ENCODE measurements at regions not wholly inside any gene's neighbourhood (a gene's known extent, or its start where the extent isn't known, plus 50 kb on each side); places are given as distances from the start of the nearest gene placed in this dataset.
"Not testable (repeated sequence)": the region's sequence is repeated elsewhere in the genome, so short reads cannot be mapped to it uniquely, and the experiment has no call there.

- no peak for DNase-seq (ENCODE audit: low spot score)
These were observed 278.0 kb downstream of the ZBBX start for GRCh38 chr3:167102071-167102470.

DNA sequence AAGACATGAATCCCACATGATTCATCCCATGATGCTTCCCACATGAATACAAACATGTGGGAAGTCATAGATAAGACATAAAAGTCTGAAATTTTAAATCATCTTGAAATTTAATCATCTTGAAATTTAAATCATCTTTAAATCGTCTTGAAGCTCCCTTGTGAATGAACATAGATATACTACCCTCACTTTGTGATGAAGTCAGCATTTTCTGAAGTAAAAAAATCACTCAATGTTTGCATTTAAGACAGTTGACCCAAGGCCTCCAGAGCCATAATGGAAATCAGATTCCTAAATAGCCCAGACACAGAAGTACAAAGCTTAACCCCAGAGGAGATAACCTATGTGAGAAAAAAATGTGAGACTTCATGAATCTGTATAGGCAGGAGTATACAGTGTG is 279.4 kb downstream of the ZBBX start:
- no peak for DNase-seq (ENCODE audit: low spot score)

- DNase-seq (ENCODE audit: low spot score): no peak
These were observed 279.9 kb downstream of the ZBBX start for GRCh38 chr3:167100200-167100599.

- DNase-seq (ENCODE audit: low spot score): no peak
These were observed 284.1 kb downstream of the ZBBX start for GRCh38 chr3:167095976-167096375.

GRCh38 chr3:167094632-167095031 is 285.5 kb downstream of the ZBBX start:
- no peak for DNase-seq (ENCODE audit: low spot score)

- DNase-seq (ENCODE audit: low spot score): no peak
These were observed 288.9 kb downstream of the ZBBX start for GRCh38 chr3:167091226-167091625.

DNA sequence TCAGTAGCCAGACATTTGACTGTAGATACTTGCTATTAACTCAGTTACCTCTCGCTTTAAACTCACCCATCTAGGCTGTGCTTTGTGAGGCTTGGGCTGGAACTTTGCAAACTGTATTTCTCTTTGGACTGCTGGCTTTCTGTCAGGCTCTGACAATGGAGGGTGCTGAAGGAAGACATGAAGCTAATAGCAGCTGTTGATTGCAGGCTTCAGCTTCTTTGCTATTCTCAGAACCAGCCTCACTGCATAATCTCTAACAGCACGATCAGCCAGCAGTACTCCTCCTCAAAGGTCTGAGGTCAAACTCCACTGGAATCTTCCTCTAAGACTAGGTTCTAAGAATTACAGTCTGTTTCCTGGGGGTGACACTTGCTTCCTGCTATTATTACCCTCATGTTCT is 295.6 kb downstream of the ZBBX start:
- no peak for DNase-seq (ENCODE audit: low spot score)

- DNase-seq (ENCODE audit: low spot score): no peak
These were observed 302.0 kb downstream of the ZBBX start for GRCh38 chr3:167078070-167078622.

- no peak for DNase-seq (ENCODE audit: low spot score)
These were observed 312.3 kb downstream of the ZBBX start for GRCh38 chr3:167067787-167068161.

DNA sequence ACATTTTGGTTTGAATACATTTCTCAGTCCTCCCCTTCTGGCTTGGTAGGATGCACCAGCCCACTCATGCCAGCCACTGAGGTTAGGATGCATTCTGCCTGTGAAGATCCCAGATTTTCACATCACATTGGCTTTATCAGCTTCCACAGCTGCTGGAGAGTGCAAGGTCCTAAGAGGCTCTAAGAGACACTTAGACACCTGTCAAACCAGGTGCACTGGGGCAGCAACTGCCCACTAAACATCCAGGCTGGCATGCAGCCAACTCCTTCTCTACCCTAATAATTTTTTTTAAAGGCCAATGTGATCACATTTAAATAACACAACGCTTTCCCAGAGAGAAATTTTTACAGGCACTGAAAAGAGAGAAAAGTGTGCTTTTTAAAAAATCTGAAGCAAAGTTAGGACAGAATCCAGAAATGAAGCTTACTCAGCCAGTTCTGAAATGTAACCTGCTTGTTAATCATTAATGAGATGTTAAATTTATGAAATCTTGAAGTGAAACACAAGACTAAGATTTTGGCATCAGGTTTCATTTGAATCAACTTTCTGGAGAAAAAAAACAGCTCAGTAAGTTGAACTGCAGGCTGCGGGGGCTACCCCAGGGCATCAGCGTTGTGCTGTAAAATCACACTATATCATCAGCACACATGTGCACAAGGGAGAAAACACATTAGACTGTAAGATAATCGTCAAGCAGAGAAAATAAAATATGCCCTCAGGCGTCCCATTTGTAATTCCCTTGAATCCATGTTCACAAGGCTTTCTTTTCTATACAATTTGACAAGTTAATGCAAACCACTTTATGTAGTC is 312.9 kb downstream of the ZBBX start:
- DNase-seq (ENCODE audit: low spot score): no peak

- DNase-seq (ENCODE audit: low spot score): peak; percentile 51
These were observed 322.5 kb downstream of the ZBBX start for GRCh38 chr3:167057581-167057980.

- DNase-seq (ENCODE audit: low spot score): no peak
These were observed 325.2 kb downstream of the ZBBX start for GRCh38 chr3:167054926-167055325.

DNA sequence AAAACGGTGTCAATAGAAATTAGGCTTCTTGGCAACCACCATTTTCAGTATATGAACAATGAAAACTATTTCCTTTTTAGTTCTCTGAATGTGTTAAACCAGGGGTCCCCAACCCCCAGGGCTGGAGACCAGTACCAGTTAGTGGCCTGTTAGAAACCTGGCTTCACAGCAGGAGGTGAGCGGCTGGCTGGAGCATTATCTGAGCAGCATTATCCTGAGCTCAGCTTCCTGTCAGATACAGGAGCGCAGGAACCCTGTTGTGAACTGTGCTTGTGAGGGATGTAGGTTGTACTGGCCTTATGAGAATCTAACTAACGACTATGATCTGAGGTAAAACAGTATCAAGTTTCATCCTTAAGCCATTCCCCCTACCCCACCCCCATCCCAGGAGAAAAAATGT is 328.7 kb downstream of the ZBBX start:
- DNase-seq (ENCODE audit: low spot score): no peak

DNA sequence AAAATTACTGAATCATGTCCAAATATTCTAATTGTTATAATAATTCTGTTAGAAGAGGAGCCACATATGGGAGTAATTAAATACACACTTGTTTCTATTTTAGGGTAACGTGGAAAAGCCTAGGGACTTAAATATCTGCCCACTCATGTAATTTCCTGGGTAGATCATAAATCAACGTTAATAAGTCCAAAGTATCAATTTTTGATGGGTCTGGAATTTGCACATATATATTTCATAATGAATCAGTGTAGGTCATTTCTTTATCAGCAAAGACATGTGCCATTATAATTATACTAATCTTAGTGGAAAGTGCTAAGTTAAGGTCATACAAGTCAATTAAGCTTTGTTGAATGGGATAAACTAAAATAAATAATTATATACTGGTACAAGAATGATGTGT is 346.2 kb downstream of the ZBBX start:
- DNase-seq (ENCODE audit: low spot score): no peak

DNA sequence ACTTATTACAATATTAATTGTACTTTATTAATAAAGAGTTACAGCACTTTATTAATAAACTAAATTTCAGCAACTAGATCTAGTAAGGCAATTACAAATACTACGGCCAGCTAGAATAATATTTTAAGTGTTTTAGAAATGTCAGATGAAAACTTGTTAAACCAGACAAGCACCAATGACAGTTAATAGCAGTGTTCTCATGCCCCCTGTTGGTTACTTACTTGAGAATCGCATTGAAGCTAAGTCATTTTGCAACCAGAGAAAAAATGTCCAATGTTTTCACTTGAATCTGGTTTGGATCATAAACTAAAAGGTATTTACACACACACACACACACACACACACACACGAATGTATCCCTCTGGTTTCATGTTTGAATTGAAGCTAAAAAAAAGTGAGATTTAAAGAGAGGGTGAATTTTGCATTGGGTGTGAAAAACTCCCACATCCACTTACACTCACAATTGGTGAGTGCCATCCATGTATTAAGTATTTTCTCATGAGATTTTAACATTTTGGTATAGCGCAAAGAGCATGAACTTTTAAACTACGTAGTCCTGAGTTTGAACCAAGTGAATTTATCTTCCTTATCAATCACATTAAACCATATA is 347.7 kb downstream of the ZBBX start:
- peak; percentile 28 for DNase-seq (ENCODE audit: low spot score)

DNA sequence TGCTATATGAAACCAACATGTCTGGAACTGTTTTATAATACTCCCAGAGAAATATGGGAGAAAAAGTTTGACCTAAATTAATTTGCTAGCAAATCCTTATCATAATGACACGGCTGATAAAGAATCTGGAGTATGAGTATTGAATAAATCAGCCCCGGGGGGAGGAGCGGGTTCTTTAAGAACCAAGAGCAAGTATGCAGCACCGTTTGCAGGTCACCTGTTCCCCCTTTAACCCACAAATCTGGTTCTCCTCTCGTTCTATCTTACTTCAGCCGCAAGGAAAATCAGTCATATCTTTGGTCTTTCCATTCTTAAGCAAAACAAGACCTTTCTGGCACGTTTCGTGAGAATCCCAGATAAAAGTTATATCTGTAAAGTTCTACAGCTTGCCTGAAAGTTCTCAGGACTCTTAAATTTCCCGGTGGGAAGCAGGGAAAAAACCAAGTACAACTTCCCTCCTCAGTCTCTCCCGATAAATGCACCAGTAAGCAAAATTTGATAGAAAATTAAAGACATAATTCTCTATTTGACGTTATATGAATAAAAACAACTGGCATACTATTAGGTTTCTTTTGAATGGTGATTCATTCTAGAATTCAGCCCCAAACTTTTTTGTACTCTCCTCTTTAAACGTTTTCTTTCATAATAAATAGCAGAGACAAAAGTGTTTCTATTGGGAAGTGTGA is 348.6 kb downstream of the ZBBX start:
- DNase-seq (ENCODE audit: low spot score): no peak

- no peak for DNase-seq (ENCODE audit: low spot score)
These were observed 349.9 kb downstream of the ZBBX start for GRCh38 chr3:167030082-167030725.

DNA sequence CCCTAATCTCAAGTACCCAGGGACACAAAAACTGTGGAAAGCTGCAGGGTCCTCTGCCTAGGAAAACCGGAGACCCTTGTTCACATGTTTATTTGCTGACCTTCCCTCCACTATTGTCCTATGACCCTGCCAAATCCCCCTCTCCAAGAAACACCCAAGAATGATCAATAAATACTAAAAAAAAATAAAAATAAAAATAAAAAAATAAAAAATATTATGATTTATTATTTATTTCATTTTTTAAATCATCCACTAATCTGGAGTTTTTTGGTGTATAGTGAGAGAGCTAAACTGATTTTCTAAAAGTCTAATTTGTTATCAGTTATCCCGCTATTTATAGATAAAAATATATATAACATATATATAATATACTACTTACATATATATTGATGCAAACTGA is 360.6 kb downstream of the ZBBX start:
- DNase-seq (ENCODE audit: low spot score): not testable (repeated sequence)

GRCh38 chr3:167018591-167019111 is 361.4 kb downstream of the ZBBX start:
- not testable (repeated sequence) for DNase-seq (ENCODE audit: low spot score)

DNA sequence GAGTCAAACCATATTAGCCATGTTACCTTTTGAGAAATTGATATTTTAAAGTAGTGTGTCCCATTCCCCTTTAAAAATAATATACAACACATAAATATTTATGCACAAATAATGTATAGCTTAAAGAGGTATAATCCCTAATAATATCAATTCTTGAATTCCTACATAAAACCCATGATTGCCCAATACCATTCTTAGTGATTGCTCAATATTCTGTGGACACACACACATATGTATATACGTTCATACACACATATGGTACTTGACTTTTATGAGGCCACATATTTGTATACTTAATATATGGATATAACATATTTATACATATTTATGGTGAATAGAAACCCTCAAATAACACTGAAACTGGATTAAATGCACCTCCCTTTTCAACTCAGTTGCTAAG is 367.4 kb downstream of the ZBBX start:
- DNase-seq (ENCODE audit: low spot score): no peak

- DNase-seq (ENCODE audit: low spot score): no peak
These were observed 371.3 kb downstream of the ZBBX start for GRCh38 chr3:167008791-167009190.

DNA sequence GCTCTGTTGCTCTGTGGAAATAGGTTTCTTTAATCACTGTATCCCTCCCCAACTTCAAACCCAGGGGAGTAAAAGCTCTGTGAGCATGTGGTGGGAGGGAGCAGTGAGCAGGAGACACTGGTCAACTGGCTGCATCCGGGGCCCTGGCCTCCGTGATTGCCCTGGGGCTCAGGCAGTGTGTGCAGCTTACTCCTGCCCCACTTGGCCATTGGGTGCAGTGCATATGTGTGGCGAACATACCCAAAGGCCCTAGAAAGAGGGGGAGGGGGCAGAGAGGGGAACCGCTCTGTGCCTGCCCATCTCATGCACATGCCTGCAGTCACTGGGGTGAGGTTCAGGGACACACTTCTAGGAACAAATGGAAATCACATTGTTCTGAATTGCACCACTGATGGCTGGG is 378.7 kb downstream of the ZBBX start:
- DNase-seq (ENCODE audit: low spot score): no peak
